ENCODE measurements at regions not wholly inside any gene's neighbourhood (a gene's known extent, or its start where the extent isn't known, plus 50 kb on each side); places are given as distances from the start of the nearest gene placed in this dataset.

GRCh38 chr20:63084563-63084927 lies 77.8 kb upstream of the BHLHE23 start:
- DNase-seq, result no peak

GRCh38 chr20:63083831-63084562 lies 77.2 kb upstream of the BHLHE23 start:
- Histone ChIP-seq H3K4me3 (ENCODE audit: insufficient read depth, low read depth, low read length, poor library complexity, severe bottlenecking) (no peak overlapping the region), H3K36me3 (ENCODE audit: control insufficient read depth, insufficient read depth, low read length) (no peaks in the 10 kb centered on the region), H3K27me3 (replicated peaks; ENCODE audit: control insufficient read depth, insufficient read depth, low read length, poor library complexity, severe bottlenecking) (no peaks in the 10 kb centered on the region), H3K4me1 (ENCODE audit: control insufficient read depth, insufficient read depth, low read length, poor library complexity, severe bottlenecking) (no peaks in the 10 kb centered on the region), H3K27ac (ENCODE audit: insufficient read depth, low read length, poor library complexity, severe bottlenecking) (no peak overlapping the region), H3K9me3 (ENCODE audit: control insufficient read depth, low read length) (peaks cover 5% of the 10 kb centered on the region)
- DNase-seq, result no peak

More at GRCh38 chr20:63084563-63084927, 77.8 kb upstream of the BHLHE23 start:
- no peak overlapping the region for H3K4me3 ChIP-seq (ENCODE audit: insufficient read depth, low read depth, low read length, poor library complexity, severe bottlenecking)
- no peaks in the 10 kb centered on the region for H3K36me3 ChIP-seq (ENCODE audit: control insufficient read depth, insufficient read depth, low read length)
- H3K27ac ChIP-seq (ENCODE audit: insufficient read depth, low read length, poor library complexity, severe bottlenecking), result no peak overlapping the region
- no peaks in the 10 kb centered on the region for H3K4me1 ChIP-seq (ENCODE audit: control insufficient read depth, insufficient read depth, low read length, poor library complexity, severe bottlenecking)
- no peaks in the 10 kb centered on the region for H3K27me3 ChIP-seq (replicated peaks; ENCODE audit: control insufficient read depth, insufficient read depth, low read length, poor library complexity, severe bottlenecking)
- no peaks in the 10 kb centered on the region for H3K9me3 ChIP-seq (ENCODE audit: control insufficient read depth, low read length)

GRCh38 chr20:63082939-63083735 lies 76.4 kb upstream of the BHLHE23 start:
- H3K9me3 ChIP-seq (ENCODE audit: control insufficient read depth, low read length), result peaks cover 5% of the 10 kb centered on the region

GRCh38 chr20:63082308-63082938 lies 75.7 kb upstream of the BHLHE23 start:
- no peak for DNase-seq
- Histone ChIP-seq H3K9me3 (ENCODE audit: control insufficient read depth, low read length) (peaks cover 5% of the 10 kb centered on the region), H3K36me3 (ENCODE audit: control insufficient read depth, insufficient read depth, low read length) (no peaks in the 10 kb centered on the region), H3K4me1 (ENCODE audit: control insufficient read depth, insufficient read depth, low read length, poor library complexity, severe bottlenecking) (no peaks in the 10 kb centered on the region), H3K27me3 (replicated peaks; ENCODE audit: control insufficient read depth, insufficient read depth, low read length, poor library complexity, severe bottlenecking) (no peaks in the 10 kb centered on the region), H3K4me3 (ENCODE audit: insufficient read depth, low read depth, low read length, poor library complexity, severe bottlenecking) (no peak overlapping the region), H3K27ac (ENCODE audit: insufficient read depth, low read length, poor library complexity, severe bottlenecking) (no peak overlapping the region)

More at GRCh38 chr20:63082939-63083735, 76.4 kb upstream of the BHLHE23 start:
- no peak for DNase-seq
- Histone ChIP-seq H3K4me3 (ENCODE audit: insufficient read depth, low read depth, low read length, poor library complexity, severe bottlenecking) (no peak overlapping the region), H3K4me1 (ENCODE audit: control insufficient read depth, insufficient read depth, low read length, poor library complexity, severe bottlenecking) (no peaks in the 10 kb centered on the region), H3K27me3 (replicated peaks; ENCODE audit: control insufficient read depth, insufficient read depth, low read length, poor library complexity, severe bottlenecking) (no peaks in the 10 kb centered on the region), H3K36me3 (ENCODE audit: control insufficient read depth, insufficient read depth, low read length) (no peaks in the 10 kb centered on the region), H3K27ac (ENCODE audit: insufficient read depth, low read length, poor library complexity, severe bottlenecking) (no peak overlapping the region)

GRCh38 chr20:63081831-63082230 lies 75.1 kb upstream of the BHLHE23 start:
- H3K4me3 ChIP-seq (ENCODE audit: insufficient read depth, low read depth, low read length, poor library complexity, severe bottlenecking), result no peak overlapping the region
- H3K4me1 ChIP-seq (ENCODE audit: control insufficient read depth, insufficient read depth, low read length, poor library complexity, severe bottlenecking), result no peaks in the 10 kb centered on the region
- H3K36me3 ChIP-seq (ENCODE audit: control insufficient read depth, insufficient read depth, low read length), result no peaks in the 10 kb centered on the region
- no peaks in the 10 kb centered on the region for H3K27me3 ChIP-seq (replicated peaks; ENCODE audit: control insufficient read depth, insufficient read depth, low read length, poor library complexity, severe bottlenecking)
- DNase-seq, result no peak
- peaks cover 5% of the 10 kb centered on the region for H3K9me3 ChIP-seq (ENCODE audit: control insufficient read depth, low read length)
- no peak overlapping the region for H3K27ac ChIP-seq (ENCODE audit: insufficient read depth, low read length, poor library complexity, severe bottlenecking)

GRCh38 chr20:63081351-63081750 lies 74.6 kb upstream of the BHLHE23 start:
- no peaks in the 10 kb centered on the region for H3K27me3 ChIP-seq (replicated peaks; ENCODE audit: control insufficient read depth, insufficient read depth, low read length, poor library complexity, severe bottlenecking)
- peaks cover 5% of the 10 kb centered on the region for H3K9me3 ChIP-seq (ENCODE audit: control insufficient read depth, low read length)
- H3K4me3 ChIP-seq (ENCODE audit: insufficient read depth, low read depth, low read length, poor library complexity, severe bottlenecking), result no peak overlapping the region
- DNase-seq, result no peak
- no peak overlapping the region for H3K27ac ChIP-seq (ENCODE audit: insufficient read depth, low read length, poor library complexity, severe bottlenecking)
- H3K36me3 ChIP-seq (ENCODE audit: control insufficient read depth, insufficient read depth, low read length), result no peaks in the 10 kb centered on the region
- no peaks in the 10 kb centered on the region for H3K4me1 ChIP-seq (ENCODE audit: control insufficient read depth, insufficient read depth, low read length, poor library complexity, severe bottlenecking)

GRCh38 chr20:63080811-63081210 lies 74.0 kb upstream of the BHLHE23 start:
- no peaks in the 10 kb centered on the region for H3K36me3 ChIP-seq (ENCODE audit: control insufficient read depth, insufficient read depth, low read length)

GRCh38 chr20:63080411-63080810 lies 73.6 kb upstream of the BHLHE23 start:
- Histone ChIP-seq H3K36me3 (ENCODE audit: control insufficient read depth, insufficient read depth, low read length) (no peaks in the 10 kb centered on the region), H3K27ac (ENCODE audit: insufficient read depth, low read length, poor library complexity, severe bottlenecking) (no peak overlapping the region), H3K9me3 (ENCODE audit: control insufficient read depth, low read length) (peaks cover 5% of the 10 kb centered on the region), H3K4me3 (ENCODE audit: insufficient read depth, low read depth, low read length, poor library complexity, severe bottlenecking) (no peak overlapping the region), H3K27me3 (replicated peaks; ENCODE audit: control insufficient read depth, insufficient read depth, low read length, poor library complexity, severe bottlenecking) (no peaks in the 10 kb centered on the region), H3K4me1 (ENCODE audit: control insufficient read depth, insufficient read depth, low read length, poor library complexity, severe bottlenecking) (no peaks in the 10 kb centered on the region)
- DNase-seq, result no peak

More at GRCh38 chr20:63080811-63081210, 74.0 kb upstream of the BHLHE23 start:
- no peaks in the 10 kb centered on the region for H3K27me3 ChIP-seq (replicated peaks; ENCODE audit: control insufficient read depth, insufficient read depth, low read length, poor library complexity, severe bottlenecking)
- no peaks in the 10 kb centered on the region for H3K4me1 ChIP-seq (ENCODE audit: control insufficient read depth, insufficient read depth, low read length, poor library complexity, severe bottlenecking)
- no peak overlapping the region for H3K27ac ChIP-seq (ENCODE audit: insufficient read depth, low read length, poor library complexity, severe bottlenecking)
- no peak overlapping the region for H3K4me3 ChIP-seq (ENCODE audit: insufficient read depth, low read depth, low read length, poor library complexity, severe bottlenecking)
- peaks cover 5% of the 10 kb centered on the region for H3K9me3 ChIP-seq (ENCODE audit: control insufficient read depth, low read length)
- no peak for DNase-seq

- Histone ChIP-seq H3K27me3 (replicated peaks; ENCODE audit: control insufficient read depth, insufficient read depth, low read length, poor library complexity, severe bottlenecking) (no peaks in the 10 kb centered on the region), H3K36me3 (ENCODE audit: control insufficient read depth, insufficient read depth, low read length) (no peaks in the 10 kb centered on the region), H3K27ac (ENCODE audit: insufficient read depth, low read length, poor library complexity, severe bottlenecking) (no peak overlapping the region), H3K4me1 (ENCODE audit: control insufficient read depth, insufficient read depth, low read length, poor library complexity, severe bottlenecking) (no peaks in the 10 kb centered on the region), H3K4me3 (ENCODE audit: insufficient read depth, low read depth, low read length, poor library complexity, severe bottlenecking) (no peak overlapping the region), H3K9me3 (ENCODE audit: control insufficient read depth, low read length) (peaks cover 5% of the 10 kb centered on the region)
- DNase-seq, result no peak
Observed at GRCh38 chr20:63079971-63080370, 73.2 kb upstream of the BHLHE23 start.

GRCh38 chr20:63077705-63078104 lies 70.9 kb upstream of the BHLHE23 start:
- H3K4me3 ChIP-seq (ENCODE audit: insufficient read depth, low read depth, low read length, poor library complexity, severe bottlenecking), result no peak overlapping the region
- no peak overlapping the region for H3K27ac ChIP-seq (ENCODE audit: insufficient read depth, low read length, poor library complexity, severe bottlenecking)
- peaks cover 5% of the 10 kb centered on the region for H3K9me3 ChIP-seq (ENCODE audit: control insufficient read depth, low read length)
- no peaks in the 10 kb centered on the region for H3K4me1 ChIP-seq (ENCODE audit: control insufficient read depth, insufficient read depth, low read length, poor library complexity, severe bottlenecking)
- no peak for DNase-seq
- H3K36me3 ChIP-seq (ENCODE audit: control insufficient read depth, insufficient read depth, low read length), result no peaks in the 10 kb centered on the region
- peaks cover 9% of the 10 kb centered on the region for H3K27me3 ChIP-seq (replicated peaks; ENCODE audit: control insufficient read depth, insufficient read depth, low read length, poor library complexity, severe bottlenecking)
